HG03095 (cell line): ENCODE measurements at regions not wholly inside any gene's neighbourhood (a gene's known extent, or its start where the extent isn't known, plus 50 kb on each side); places are given as distances from the start of the nearest gene placed in this dataset.

ENCODE experiments used
- ATAC-seq: cut with Tn5 transposase; IDR thresholded peaks from one replicate; pipeline ENCODE4 v1.9.1; 2021; ENCODE audit warnings: moderate library complexity; ENCODE audit not compliant: unreplicated experiment

- no peak for ATAC-seq
Observed at GRCh38 chr10:117914334-117914733, 132.4 kb downstream of the RAB11FIP2 start.

DNA sequence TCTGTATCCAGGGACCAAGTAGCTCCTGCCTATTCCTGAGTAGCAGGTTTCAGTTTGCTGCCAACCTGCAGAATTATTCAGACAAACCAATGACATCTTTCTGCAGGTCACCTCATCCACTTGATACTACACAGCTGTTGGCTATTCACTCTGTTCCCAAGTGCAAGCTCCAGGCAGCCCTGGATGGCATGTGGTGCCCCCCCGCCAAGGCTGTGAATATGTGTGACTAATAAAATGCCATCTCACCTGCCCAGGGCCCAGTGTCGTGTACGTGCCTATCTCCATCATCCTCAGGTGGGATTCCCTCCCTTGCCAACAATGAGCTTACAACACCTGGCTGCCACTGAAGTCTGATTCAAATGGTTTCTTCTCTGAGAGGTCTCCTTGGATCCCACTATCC, 125.8 kb downstream of the RAB11FIP2 start:
- no peak for ATAC-seq

- ATAC-seq: no peak
Observed at GRCh38 chr10:117921421-117921820, 125.3 kb downstream of the RAB11FIP2 start.

DNA sequence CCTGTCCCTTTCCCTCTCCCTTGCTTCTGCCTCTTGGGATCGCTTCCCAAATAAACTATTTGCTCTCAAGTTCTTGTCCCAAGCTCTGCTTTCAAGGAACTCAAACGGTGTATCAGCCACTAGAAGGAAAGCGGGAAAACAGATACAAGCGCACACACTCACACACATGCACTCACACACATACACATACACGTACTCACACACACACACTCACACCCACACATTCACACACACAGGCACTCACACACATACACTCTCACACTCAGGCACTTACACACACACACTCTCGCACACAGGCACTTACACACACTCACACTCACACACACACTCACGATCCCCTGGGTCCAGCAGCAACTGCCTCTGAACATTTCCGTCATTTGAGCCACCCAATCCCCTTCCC, 121.9 kb downstream of the RAB11FIP2 start:
- ATAC-seq: no peak

DNA sequence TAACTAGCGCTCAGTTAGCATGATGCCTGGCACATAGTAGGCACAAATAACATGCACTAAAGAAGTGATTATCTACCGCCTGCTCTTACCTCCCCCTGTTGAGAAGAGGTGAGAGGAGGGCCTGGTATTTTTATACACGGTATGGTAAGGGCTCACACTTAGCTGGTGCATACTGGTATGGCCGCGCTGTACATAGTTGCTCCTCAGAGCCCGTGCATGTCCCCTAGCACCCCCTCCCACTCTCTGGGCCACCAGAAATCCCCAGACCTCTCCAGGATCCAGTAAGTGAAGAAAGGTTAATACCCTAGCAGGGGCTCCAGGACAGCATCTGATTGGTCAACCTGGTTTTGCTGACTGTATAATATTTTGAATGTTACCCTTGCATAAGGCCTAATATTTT, 121.4 kb downstream of the RAB11FIP2 start:
- ATAC-seq: no peak

DNA sequence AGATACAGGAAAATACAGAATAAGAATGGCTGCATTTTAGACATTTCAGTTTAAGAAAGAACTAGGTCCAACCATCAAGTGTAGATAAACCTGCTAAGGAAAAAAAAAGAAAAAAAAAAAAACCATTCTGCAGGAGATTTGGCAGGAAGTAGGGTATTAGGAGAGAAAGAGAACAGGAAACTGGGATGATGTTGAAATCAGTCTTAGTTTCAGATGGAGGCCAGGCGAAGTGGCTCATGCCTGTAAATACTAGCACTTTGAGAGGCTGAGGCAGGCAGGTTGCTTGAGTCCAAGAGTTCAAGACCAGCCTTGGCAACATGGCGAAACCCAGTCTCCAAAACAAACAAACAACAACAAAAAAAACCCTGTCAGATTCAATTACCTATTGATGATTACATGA, 120.2 kb downstream of the RAB11FIP2 start:
- ATAC-seq: no peak

DNA sequence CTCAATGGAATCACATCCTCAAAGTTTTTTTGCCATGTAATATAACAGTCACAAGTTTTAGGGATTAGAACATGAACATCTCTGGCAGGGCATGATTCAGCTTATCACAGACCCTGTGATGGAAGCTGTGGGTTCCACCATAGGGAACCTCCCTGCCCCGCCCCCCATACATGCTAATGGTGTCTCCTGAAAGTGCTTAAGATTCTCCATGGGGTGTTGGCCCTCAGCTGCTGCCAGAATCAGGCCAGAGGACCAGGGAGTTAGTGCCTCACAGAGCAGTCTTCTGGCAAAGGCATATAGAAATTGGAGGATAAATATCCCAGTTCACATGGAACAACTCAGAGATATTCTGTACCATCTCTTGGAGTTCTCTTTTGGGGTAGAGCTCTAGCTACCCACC, 119.4 kb downstream of the RAB11FIP2 start:
- ATAC-seq: no peak

GRCh38 chr10:117927871-117928270, 118.9 kb downstream of the RAB11FIP2 start:
- ATAC-seq: no peak

- ATAC-seq: no peak
Observed at GRCh38 chr10:117928281-117928680, 118.5 kb downstream of the RAB11FIP2 start.

- ATAC-seq: no peak
Observed at GRCh38 chr10:117928741-117929140, 118.0 kb downstream of the RAB11FIP2 start.

GRCh38 chr10:117929327-117930067, 117.2 kb downstream of the RAB11FIP2 start:
- no peak for ATAC-seq

DNA sequence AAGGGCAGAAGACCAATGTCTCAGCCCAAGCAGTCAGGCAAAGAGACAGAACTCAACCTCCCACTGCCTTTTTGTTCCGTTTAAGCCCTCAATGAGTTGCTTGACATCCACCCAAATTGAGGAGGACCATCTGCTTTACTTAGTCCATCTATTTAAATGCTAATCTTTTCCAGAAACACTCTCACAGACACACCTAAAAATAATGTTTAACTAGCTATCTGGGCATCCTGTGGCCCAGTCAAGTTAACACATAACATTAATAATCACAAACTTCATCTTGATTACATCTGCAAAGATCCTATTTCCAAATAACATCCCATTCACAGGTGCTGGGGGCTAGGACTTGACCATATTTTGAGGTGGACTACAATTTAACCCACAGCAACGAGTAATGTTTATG, 115.7 kb downstream of the RAB11FIP2 start:
- no peak for ATAC-seq

- ATAC-seq: no peak
Observed at GRCh38 chr10:117933036-117933435, 113.7 kb downstream of the RAB11FIP2 start.

DNA sequence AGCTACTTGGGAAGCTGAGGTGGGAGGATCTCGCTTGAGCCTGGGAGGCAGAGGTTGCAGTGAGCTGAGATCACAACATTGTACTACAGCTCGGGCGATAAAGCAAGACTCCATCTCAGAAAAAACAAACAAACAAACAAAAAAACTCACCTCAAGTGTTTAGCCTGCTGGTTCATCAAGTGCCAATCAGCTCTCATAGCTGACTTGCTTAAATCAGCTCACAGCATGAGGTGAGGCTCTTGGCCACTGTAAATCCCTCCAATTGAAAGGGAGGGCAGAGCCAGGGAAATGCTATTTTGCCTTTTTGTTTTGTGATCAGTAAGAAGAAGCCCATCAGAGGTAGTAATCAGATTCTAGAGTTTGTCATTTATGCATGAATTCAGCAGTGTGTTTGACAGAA, 112.3 kb downstream of the RAB11FIP2 start:
- no peak for ATAC-seq

DNA sequence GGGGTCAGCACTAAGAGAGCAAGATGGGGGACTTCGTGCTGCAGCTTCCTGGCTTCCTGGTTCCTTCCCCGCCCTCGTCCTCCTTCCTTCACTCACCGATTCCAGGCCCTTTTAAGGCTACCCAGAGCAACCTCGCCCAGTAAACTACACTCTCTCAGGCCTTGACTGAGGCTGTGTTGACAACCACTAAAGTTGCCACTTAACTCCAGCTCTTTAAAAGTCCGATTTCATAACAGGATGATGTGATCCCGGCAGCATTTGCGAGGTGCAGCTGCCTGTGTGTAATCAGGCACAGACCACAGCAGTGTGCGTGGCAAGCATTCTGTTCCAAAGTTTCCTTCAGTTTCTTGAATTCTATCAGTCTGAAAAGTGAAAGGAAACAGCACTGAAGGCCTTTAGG, 110.6 kb downstream of the RAB11FIP2 start:
- ATAC-seq: no peak

GRCh38 chr10:117936566-117936965, 110.2 kb downstream of the RAB11FIP2 start:
- ATAC-seq: no peak

DNA sequence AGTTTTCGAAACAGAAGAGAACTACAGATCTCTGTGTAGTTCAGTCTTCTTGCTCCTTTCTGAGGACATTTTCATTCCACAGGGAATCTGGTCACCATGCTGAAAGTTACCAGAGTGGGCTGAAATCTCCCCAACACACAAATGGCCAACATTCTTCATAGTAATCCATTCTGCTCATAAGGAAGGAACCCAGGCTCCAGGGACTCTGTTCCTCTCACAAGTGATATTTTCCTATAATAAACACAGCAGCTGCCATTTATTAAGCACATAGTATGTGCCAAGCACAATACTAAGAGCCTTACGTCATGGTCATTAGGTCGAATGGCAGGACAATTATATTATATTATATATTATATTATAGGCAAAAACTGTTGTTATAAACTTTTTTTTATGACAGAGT, 109.8 kb downstream of the RAB11FIP2 start:
- no peak for ATAC-seq

DNA sequence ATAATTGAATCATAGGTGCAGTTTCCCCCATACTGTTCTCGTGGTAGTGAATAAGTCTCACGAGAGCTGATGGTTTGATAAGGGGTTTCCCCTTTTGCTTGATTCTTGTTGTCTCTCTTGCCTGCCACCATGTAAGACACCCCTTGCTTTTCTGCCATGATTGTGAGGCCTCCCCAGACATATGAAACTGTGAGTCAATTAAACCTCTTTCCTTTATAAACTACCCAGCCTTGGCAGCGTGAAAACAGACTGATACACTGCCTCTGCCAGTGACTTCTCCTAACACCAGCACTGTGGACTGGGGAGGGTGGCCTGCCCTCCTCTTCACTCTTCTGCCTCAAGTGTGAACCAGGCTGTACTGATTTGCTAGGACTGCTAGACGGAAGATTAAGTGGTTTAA, 108.6 kb downstream of the RAB11FIP2 start:
- ATAC-seq: no peak

- no peak for ATAC-seq
Observed at GRCh38 chr10:117942226-117942625, 104.5 kb downstream of the RAB11FIP2 start.

DNA sequence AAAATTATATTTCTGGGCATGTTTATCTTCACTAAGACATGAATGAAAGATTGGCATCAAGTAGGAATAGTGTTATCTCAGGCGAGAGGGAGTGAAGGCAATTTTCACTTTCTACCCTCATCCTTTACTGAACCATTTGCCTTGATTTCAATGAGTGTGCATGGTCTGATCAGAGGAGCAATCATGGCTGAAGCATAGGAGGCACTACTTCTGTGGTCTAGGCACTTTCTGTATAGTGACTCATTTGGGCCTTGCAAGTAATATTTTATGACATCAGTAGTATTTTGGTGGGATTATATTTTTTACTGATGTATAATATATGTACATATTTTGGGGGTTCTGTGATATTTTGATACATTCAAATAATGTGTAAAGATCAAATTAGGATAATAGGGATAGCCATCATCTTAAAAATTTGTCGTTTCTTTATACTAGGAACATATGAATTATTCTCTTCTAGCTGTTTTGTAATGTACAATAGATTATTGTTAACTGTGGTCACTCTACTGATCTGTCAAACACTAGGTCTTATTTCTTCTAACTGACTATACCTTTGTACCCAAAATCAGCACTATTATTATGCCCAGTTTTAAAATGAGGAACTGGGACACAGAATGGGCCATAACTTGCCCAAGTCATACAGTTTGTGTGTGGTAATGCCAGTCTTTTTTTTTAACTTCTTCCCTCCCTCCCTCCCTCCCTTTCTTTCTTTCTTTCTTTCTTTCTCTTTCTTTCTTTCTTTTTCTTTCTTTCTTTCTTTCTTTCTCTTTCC, 101.9 kb downstream of the RAB11FIP2 start:
- no peak for ATAC-seq

DNA sequence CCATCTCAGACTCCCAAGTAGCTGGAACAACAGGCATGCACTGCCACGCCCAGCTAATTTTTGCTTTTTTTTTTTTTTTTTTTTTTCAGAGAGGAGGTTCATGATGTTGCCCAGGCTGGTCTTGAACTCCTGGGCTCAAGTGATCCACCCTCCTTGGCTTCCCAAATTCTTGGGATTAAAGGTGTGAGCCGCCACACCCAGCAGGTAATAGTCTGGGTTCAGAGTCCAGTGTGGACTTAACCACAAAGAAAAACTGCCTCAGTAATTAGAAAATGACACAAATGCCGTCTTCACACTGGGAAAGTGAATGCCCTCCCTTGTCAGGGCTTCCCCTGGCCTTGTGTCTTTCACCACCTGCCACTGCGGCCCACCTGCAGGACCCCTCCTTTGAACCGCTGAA, 101.1 kb downstream of the RAB11FIP2 start:
- ATAC-seq: no peak

DNA sequence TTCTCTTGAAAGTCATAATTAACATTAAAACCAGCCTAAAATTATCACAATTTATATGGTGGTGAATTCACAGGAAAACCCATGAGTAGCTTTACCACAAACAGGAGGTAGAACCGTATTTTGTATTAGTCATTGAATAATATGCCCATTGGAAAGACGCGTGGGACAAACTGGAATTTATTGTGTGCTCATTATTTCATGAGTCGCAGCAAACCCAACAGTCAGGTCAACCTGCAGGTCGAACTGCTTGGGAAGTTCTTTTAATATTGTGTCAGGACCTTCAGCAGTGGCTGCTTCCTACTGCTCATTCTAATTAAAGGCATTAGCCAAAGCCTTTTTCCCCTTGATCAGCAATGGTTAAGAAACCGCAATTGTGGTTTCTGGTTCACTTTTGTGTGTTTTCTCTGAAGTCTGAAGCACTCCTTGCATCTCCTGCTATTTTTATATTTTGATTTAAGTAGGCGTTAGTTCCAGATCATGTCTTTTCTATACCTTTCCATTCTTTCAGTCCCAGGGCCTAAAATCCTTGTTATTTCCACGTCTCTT, 100.1 kb downstream of the RAB11FIP2 start:
- no peak for ATAC-seq
